ENCODE measurements at regions not wholly inside any gene's neighbourhood (a gene's known extent, or its start where the extent isn't known, plus 50 kb on each side); places are given as distances from the start of the nearest gene placed in this dataset.

DNA sequence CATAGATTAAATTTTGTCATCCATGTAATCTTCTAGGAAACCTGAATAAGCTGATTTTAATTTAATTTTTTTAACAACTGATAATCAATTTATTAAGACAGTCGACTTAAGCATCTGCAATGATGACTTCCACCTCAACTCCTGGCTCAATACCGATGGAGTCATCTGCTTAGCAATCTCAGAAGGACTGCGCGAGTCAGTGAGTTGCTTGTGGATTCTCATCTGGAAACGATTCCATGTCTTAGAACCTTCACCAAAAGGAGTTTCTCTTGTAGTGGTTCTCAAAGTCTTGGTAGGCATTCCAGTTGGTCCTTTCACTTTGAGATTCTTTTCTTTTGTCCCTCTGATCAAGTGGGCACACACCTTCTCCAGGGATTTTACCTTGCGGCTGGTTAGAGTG lies 85.5 kb downstream of the XRCC2 start:
- TF ChIP-seq, protein P1, sequence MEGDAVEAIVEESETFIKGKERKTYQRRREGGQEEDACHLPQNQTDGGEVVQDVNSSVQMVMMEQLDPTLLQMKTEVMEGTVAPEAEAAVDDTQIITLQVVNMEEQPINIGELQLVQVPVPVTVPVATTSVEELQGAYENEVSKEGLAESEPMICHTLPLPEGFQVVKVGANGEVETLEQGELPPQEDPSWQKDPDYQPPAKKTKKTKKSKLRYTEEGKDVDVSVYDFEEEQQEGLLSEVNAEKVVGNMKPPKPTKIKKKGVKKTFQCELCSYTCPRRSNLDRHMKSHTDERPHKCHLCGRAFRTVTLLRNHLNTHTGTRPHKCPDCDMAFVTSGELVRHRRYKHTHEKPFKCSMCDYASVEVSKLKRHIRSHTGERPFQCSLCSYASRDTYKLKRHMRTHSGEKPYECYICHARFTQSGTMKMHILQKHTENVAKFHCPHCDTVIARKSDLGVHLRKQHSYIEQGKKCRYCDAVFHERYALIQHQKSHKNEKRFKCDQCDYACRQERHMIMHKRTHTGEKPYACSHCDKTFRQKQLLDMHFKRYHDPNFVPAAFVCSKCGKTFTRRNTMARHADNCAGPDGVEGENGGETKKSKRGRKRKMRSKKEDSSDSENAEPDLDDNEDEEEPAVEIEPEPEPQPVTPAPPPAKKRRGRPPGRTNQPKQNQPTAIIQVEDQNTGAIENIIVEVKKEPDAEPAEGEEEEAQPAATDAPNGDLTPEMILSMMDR (IDR thresholded peaks at IDR 0.05) = no peak
- TF ChIP-seq EZH2 (IDR thresholded peaks at IDR 0.05; ENCODE audit: borderline replicate concordance, insufficient read depth, low read depth, low read length, poor library complexity, severe bottlenecking) = no peak

Measured in B cell (primary cell).